ENCODE measurements at regions not wholly inside any gene's neighbourhood (a gene's known extent, or its start where the extent isn't known, plus 50 kb on each side); places are given as distances from the start of the nearest gene placed in this dataset.
"Not testable (repeated sequence)": the region's sequence is repeated elsewhere in the genome, so short reads cannot be mapped to it uniquely, and the experiment has no call there.

- TF ChIP-seq CTCF (IDR thresholded peaks at IDR 0.05; ENCODE audit: insufficient read depth, low read depth, low read length), result no peak
- DNase-seq (ENCODE audit: low read depth), result no peak
- no peak overlapping the region for H3K4me3 ChIP-seq (ENCODE audit: low read depth, low read length)
These were observed 348.5 kb downstream of the JRKL start for GRCh38 chr11:96738311-96738710.

GRCh38 chr11:96741068-96741467, 351.3 kb downstream of the JRKL start:
- DNase-seq (ENCODE audit: low read depth), result no peak
- H3K4me3 ChIP-seq (ENCODE audit: low read depth, low read length), result no peak overlapping the region
- no peak for TF ChIP-seq CTCF (IDR thresholded peaks at IDR 0.05; ENCODE audit: insufficient read depth, low read depth, low read length)

GRCh38 chr11:96744697-96745096, 354.9 kb downstream of the JRKL start:
- TF ChIP-seq CTCF (IDR thresholded peaks at IDR 0.05; ENCODE audit: insufficient read depth, low read depth, low read length), result no peak
- DNase-seq (ENCODE audit: low read depth), result no peak
- no peak overlapping the region for H3K4me3 ChIP-seq (ENCODE audit: low read depth, low read length)

DNA sequence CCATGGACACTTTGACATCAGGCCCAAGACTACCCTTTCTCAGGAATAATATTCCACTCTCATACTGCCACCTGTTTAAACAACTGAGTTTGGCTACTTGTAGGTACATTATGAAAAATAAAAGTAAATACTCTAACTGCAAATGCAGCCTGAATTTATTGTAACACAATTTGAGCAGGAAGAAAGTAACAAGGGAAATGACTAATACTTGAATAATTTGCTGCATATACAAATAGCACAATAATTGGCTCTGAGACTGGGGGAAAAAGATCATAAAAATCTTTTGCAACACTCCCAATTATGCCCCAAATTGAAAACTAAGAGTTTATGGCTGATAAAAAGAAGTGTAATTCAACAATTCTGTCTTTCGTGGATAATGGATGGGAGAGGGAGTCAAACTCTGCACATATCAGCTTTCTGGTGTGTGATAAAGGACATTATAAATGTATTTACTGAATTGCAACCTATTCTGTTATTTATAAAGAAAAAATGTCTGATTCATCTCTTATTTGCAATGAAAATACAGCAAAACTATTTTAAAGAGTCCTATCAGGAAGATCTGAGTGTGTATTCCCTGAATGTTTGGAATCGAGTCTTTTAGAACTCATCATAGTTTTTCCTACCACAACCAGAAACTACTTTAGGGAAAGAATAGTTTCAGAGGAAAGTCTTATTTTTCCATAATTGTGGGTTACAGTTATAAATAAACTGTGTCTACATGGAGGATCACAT, 359.0 kb downstream of the JRKL start:
- peak overlapping the region; percentile 21 for H3K4me3 ChIP-seq (ENCODE audit: low read depth, low read length)
- peak; percentile 67 for DNase-seq (ENCODE audit: low read depth)
- no peak for TF ChIP-seq CTCF (IDR thresholded peaks at IDR 0.05; ENCODE audit: insufficient read depth, low read depth, low read length)

DNA sequence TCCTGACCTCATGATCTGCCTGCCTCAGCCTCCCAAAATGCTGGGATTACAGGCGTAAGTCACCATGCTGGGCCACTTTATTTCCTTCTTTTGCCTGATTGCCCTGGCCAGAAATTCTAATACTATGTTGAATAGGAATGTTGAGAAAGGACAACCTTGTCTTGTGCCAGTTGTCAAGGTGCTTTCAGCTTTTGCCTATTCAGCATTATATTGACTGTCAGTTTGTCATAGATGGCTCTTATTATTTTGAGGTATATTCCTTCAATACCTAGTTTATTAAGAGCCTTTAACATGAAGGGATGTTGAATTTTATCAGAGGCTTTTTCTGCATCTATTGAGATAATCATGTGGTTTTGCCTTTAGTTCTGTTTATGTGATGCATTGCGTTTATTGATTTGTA, 362.0 kb downstream of the JRKL start:
- H3K4me3 ChIP-seq (ENCODE audit: low read depth, low read length); DNase-seq (ENCODE audit: low read depth): not testable (repeated sequence)

- DNase-seq (ENCODE audit: low read depth), result no peak
- TF ChIP-seq CTCF (IDR thresholded peaks at IDR 0.05; ENCODE audit: insufficient read depth, low read depth, low read length), result no peak
- H3K4me3 ChIP-seq (ENCODE audit: low read depth, low read length), result no peak overlapping the region
These were observed 362.4 kb downstream of the JRKL start for GRCh38 chr11:96752221-96752620.

DNA sequence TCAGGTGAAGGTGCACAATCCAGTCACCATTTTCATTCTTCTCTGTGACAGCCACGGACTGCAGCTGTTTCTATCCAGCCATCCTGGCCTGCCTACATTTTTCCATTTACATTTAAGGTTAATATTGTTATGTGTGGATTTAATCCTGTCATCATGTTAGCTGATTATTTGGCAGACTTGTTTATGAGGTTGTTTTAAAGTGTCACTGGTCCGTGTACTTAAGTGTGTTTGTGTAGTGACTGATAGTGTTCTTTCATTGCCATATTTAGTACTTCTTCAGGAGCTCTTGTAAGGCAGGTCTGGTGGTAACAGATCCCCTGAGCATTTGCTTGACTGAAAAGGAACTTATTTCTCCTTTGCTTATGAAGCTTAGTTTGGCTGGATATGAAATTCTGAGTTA, 364.2 kb downstream of the JRKL start:
- DNase-seq (ENCODE audit: low read depth), result no peak
- TF ChIP-seq CTCF (IDR thresholded peaks at IDR 0.05; ENCODE audit: insufficient read depth, low read depth, low read length), result no peak

More for the DNA sequence above, 364.2 kb downstream of the JRKL start:
- H3K4me3 ChIP-seq (ENCODE audit: low read depth, low read length), result no peak overlapping the region

Data from fibroblast of villous mesenchyme (primary cell).